ENCODE measurements at regions not wholly inside any gene's neighbourhood (a gene's known extent, or its start where the extent isn't known, plus 50 kb on each side); places are given as distances from the start of the nearest gene placed in this dataset.

DNA sequence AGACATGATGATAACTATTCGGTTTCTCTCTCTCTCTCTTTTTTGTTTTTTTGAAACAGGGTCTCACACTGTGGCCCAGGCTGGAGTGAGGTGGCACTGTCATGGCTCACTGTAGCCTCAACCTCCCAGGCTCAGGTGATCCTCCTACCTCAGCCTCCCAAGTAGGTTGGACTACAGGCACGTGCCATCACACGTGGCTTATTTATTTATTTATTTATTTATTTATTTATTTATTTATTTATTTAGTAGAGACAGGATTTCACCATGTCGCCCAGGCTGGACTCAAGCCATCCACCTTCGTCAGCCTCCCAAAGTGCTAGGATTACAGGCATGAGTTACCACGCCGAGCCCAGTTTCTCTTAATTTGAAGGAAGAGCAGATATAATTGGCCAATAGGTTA lies 427.9 kb upstream of the JAG1 start:
- DNase-seq, result no peak

DNA sequence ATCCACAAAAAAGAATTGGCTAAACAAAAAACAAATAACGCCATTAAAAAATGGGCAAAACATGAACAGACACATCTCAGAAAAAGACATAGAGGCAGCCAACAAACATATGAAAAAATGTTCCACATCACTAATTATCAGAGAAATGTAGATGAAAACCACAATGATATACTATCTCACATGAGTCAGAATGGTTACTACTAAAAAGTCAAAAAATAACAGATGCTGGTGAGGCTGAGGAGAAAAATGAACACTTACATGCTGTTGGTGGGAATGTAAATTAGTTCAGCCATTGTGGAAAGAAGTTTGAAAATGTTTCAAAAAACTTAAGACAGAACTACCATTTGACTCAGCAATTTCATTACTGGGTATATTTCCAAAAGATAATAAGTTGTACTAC lies 430.1 kb upstream of the JAG1 start:
- DNase-seq, result no peak

DNA sequence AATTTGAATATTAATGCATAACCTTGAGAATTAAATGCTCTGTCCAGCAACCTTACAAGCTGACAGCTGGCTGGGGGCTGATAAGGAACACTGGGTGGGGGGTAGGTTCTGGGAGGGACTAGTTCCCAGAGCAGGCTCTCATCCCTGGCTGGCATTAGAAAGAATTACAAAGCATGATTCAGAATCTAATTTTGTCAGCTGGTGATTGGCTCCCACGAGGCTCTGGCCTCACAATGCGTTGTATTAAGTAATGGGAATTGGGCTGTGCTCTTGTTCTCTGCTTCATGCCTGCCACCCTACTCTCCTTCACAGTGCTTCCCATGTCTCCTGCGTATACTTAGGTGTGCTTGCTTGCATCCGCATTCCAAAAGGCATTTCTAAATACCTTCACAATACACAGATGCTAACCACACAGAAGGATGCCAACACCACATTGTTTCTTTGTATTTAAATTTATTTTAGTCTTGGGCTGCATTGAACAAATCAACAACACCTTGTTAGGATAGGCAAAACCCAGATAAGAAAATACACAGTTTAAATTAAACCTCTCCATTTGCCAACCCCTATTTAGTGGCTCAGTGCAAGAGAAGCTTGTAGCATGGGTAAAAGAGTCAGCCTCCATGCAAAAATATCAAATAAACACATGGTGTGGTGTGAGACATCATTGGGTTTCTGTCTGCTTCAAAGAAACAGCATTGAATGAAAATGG lies 434.5 kb upstream of the JAG1 start:
- DNase-seq, result no peak

DNA sequence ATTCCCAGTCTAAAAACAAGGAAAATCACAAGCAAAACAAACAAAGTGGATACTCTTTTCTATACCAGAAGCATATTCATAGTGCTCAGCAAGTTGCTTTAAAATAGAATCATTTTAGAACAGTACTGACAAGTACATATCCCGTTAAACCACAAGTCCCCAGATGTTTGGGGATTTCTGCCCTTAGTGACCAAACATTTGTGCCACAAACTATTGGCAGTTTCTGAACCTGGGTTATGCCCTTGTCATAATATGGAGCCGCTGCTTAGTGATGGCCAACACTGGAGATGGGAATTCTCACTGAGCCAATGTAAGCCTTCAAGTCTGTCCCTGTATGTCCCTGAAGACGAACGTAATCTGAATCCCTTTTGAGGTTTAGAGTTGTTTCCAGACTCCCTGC lies 436.7 kb upstream of the JAG1 start:
- no peak for DNase-seq

DNA sequence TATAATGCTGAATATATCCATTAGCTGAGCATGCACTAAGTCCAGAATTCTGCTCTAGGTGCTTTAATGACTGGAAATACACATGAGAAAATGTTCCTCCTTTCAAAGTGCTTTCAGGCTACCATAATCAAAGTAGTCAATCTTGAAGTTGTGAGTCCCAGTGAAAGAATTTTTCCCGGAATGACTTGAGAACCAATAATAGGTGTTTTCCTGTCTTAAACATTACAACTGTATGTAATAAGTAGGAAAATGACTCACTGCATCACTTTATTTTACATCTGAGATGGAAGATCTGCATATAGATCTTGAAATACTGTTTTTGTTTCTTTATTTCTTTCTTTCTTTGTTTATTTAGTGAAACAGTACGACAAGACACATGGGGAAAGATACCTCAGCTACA lies 437.4 kb upstream of the JAG1 start:
- DNase-seq, result no peak

DNA sequence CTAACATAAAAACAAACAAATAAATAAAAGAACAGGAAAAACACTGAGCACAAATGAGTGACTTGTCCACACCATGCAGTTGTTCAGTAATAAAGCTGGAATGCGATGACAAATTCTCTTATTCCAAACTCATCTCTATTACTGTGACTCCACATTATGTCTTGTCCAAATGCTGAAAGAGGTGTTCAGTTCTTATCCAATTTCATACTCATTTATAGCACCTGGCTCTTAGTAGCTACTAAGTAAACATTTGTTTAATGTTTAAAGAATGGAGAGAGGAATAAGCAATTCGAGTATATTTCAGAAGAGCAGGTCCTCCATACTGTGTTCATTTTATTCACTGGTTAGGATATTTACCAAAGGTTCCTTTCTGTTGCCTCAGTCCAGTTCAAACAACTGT lies 439.0 kb upstream of the JAG1 start:
- DNase-seq, result no peak

DNA sequence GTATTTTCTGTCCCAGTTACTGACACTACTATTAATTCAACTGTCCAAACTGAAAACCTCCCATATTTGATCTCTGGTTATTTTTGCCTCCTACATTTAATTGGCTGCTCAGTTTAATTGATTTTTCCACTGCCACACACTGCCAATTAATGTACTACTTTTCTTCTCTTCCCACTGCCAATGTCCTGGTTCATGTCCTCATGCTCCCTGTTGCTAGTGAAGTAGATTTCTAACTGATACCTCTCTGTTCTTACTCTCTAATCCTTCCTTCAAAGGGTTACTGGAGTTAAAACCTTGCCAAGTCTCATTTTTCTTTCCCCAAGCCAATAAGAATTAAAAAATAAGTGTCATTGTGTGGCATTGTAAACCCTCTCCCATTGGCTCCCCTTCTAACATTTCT lies 440.6 kb upstream of the JAG1 start:
- DNase-seq, result no peak

DNA sequence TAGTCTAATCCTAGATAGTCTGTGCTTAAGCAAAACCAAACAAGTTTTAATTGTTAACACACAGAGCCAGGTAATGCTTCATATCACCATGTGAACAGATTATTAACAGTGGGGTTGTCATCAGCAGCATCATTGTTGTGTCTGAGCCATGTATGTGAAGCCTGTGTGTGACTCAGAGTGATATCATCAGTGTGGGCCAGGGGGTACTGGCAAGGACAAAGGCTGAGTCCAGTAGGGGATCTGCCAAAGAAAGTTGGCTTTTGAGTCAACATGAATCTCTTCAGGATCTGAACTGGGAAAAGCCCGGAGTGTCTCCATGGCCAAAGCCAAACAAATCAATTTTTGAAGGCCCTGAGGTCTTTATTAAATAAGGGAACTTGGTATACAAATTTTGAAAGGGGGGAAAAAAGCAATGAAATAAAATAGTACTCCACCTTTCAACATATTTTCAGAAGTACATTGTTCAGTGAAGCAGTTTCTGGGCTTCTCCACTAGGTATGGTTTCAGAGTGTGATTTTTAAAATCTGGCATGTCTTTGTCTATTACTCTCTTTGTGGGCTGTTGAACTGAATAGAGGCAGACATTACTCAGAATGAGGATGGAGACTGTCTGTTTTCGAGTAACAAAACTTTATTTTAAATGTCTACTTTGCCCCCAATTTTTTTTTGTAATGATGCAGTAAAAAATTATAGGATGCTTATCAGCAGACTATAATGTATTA lies 444.2 kb upstream of the JAG1 start:
- no peak for DNase-seq

DNA sequence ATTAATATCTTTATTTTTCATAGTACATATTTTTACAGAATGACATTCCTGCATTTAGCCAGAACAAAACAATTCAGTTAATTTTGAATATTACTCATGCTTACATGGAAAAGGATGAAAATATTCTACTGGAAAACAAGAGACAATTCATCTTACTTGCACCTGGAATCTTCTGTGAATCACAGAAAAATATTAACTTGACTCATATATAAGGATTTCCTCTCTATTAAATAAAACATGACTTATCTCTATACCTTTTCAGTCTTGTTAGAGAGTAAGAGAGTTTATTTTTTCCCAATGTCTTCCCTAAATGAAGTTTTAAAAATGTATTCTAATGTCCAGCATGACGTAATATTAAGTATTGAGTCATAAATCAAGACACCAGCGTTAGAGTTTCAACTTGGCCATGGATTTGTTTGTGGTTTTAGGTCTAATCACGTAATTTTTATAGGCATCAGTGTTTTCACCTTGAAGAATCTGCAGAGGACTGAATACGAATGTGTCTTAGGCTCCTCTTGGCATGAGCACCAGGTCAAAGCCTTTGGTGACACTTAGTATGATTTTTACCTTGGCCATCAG lies 445.1 kb upstream of the JAG1 start:
- DNase-seq, result no peak

DNA sequence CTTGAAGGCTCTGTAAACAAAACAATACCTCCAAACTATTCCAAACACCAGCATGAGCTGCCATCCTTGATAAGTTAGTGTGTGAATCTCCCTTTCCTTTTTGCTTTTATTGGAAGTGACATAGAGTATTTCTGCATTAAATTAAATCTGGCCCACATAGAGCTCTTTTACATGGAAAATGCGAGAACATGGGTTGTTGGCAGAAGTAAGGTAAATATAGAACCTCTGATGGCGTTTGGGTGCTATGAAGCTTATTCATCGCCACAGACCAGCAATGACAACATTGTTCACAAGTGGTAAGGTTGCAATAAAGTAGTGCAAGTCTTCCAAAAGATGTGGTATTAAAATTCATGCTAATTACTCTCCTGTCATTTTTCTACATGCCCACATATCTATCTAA lies 445.8 kb upstream of the JAG1 start:
- no peak for DNase-seq

DNA sequence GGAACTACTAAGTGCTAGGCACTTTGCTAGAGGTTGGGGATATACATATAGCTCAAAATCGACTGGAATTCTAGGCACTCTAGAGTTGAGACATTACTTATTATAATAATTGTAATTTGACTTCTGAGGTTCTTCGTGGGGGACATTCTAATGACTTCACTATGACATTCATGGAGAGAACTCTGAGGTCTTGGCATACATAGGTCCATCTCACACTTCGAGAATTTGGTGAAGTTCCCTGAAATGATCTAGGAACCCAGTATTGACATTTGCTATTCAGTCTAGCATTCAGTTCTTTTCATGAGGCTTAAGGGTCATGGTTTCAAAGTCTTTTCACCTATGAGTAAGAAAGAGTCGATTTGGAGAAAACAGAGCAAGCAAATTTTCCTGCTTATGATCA lies 446.6 kb upstream of the JAG1 start:
- no peak for DNase-seq

DNA sequence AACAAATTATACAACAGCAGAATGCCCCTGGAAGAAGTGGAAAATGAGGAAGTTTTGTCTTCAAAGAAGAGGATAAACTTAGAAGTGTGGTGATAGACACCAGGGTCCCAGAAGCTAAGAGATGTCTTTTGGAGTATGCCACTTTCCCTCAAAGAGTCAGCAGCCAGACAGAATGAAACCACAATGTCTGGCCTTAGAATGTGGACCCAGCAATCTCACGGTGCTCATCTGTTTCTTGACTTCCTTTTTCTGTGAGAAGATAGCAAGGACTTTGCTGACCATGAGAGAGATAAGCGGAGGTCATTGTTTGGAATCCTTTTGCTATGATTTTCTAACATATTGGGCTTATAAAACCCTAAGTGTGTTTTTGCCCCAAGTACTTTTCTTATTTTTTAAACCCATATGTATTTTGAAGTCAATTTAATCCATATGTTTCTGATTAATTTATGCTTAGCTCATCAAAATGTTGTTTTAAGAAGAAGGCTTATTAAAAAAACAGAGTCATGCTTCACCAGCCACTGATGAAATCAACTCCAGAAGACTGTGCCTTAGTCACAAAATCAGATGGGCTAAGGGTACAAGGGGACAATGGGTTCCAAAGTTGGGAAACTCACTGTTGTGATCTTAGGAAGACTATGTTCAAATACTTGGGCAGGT lies 451.2 kb upstream of the JAG1 start:
- DNase-seq, result no peak

DNA sequence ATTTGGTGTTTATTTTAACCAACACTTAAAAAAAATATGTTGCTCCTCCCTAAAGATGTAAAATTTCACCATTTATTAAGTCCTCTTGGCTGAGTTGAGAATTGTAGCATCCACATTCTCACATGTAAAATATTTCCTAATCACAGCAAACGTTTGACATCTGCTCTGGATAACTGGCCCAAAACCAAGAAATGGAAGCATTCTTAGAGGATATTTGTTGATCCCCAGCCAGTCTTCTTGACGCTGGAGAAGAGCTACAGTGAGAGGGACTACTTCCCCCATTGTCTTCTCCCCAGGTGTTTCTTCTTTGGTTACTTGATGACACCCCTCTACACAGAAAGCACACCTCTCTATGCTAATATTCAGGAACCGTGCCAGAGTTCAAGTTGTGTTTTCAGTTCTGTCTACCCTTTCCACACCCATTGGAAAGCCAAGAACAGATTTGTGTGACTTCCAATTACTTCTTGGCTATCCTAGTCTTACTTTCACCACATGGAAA lies 454.5 kb upstream of the JAG1 start:
- DNase-seq, result no peak

DNA sequence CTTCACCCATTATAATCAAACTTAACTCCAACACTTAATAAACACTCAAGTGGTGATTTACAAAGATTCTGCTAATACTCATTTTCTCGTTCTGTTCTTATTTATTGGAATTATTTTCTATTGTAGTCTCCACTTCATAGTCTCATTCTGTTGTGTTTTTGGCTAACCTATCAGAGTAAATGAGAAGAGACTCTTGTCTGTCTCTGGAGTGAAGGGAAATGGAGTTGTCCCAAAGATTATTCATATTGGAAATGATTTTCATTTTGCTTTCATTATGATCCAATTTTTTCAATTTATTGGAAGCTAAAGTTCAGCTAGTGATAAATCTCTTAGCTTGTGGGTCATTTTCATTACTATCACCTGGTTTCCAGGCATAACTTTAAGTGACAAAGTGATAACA lies 454.9 kb upstream of the JAG1 start:
- no peak for DNase-seq

DNA sequence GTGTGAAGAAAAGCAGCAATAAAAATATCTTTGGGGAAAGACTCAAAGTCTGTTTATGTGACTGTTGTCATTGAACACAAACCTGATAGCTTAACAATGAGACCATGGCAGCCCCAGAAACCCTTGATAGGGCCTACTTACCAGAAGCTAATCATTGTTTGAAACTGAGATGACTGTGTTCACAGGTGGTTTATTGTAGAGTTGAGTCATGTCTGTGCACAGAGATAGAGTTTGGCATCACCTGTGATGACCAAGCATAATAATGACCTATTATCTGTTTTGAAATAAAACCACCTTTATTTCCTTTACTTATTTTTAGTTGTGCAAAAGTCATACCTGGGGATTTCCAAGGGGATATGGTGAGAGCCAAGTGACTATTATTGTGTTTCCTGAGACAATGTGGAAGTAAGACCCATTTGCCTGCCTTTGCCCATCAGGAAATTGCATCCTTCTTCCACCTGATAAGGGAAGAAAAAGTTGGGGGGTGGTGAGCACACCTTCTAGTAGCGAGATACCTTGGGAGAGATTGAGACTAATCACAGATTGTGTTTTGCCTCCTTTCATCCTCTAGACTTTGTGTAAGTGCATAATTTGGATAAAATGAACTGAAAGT lies 456.9 kb upstream of the JAG1 start:
- DNase-seq, result no peak

DNA sequence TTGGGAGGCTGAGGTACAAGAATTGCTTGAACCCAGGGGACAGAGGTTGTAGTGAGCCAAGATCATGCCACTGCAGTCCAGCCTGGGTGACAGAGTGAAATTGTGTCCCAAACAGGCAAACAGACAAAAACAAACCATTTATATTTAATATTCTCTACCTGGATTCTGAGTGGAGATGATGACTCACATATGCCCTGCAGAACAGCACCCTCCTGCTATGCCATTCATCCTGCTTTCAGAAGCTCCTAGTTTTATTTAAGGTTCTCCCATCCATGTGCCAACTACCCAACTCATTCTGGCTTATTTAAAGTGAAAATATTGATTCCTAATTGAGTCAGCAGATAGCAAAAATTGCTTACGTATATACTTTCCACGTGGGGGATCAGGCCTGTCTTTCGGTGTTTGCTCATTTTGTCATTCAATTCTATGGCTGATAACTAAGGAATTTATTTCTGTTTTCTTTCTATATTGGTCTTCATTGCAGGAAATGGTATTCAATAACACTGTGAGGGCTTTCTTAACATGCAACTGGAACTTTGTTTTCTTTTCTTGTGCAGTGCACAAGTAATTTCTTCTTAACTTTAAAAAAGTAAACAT lies 459.1 kb upstream of the JAG1 start:
- no peak for DNase-seq

DNA sequence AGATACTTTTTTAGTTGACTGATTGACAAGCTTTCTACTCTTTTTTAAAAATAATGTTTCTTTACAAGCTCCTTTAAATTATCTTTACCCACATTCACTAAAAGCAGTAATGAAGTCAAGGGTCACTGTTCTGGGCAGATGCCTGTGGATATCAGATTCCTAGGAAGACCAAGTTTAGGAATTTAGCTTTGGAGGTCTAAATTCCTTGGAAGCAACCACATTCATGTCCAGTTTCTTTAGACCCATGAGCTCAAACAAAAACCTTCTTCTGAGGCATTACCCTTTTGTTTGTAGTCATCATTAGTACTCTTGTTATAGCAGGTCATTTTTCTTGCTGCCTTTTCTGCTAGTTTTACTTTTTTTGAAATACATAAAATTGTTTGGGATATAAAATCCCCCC lies 462.9 kb upstream of the JAG1 start:
- DNase-seq, result no peak

DNA sequence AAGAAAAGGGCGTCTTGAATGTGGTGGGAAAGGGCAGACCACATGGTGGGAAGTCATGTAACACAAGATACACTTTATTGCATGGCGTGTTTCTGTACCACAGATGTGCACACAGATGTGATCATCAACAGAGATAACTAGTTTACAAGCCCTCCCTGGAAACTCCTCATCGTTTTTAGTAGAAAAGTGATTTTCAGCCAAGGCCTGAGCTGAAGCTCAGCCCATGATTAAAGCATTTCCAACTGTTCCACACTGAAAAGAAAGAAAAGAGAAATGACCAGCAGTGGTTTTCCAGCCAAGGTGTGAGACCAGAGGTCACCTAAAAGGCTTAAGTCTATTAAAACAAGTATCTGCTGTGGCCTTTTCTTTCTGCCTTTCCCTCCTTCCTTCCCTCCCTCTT lies 463.9 kb upstream of the JAG1 start:
- DNase-seq, result no peak

DNA sequence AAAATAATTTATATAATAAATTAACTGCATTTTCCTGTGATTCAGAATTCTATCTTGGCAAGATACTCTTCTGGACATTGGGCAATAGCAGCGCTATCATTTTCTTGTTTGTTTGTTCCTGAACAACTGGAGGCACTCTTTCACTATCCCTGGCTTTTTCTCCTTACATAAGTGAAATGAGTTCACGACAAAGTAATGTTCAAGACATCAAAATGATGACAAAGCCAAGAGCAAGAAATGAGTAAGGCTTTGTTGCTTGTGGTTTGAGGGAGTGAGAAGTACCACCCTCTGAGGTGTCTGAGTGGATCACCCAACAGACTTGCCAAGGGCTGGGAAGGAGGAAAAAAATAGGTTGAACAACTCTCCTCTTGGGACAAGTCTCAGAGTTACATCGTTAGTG lies 466.6 kb upstream of the JAG1 start:
- DNase-seq, result no peak

DNA sequence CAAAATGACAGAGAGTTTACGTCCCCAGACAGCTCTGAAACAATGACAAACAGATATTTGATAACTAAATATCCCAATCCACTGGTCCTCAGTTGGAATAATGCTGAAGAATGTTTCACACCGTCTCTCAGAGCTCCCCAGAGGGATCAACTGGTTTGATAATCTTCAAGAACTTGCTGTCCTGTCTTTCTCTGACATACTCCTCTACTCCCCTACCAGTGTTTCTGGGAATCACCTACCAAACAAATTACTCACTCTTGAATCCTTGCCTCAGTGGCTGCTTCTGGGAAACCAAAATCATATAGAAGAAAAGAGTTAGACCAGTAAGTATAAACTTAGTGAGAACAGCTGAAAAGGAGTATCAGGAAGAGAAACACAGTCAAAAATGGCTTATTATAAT lies 469.7 kb upstream of the JAG1 start:
- no peak for DNase-seq

DNA sequence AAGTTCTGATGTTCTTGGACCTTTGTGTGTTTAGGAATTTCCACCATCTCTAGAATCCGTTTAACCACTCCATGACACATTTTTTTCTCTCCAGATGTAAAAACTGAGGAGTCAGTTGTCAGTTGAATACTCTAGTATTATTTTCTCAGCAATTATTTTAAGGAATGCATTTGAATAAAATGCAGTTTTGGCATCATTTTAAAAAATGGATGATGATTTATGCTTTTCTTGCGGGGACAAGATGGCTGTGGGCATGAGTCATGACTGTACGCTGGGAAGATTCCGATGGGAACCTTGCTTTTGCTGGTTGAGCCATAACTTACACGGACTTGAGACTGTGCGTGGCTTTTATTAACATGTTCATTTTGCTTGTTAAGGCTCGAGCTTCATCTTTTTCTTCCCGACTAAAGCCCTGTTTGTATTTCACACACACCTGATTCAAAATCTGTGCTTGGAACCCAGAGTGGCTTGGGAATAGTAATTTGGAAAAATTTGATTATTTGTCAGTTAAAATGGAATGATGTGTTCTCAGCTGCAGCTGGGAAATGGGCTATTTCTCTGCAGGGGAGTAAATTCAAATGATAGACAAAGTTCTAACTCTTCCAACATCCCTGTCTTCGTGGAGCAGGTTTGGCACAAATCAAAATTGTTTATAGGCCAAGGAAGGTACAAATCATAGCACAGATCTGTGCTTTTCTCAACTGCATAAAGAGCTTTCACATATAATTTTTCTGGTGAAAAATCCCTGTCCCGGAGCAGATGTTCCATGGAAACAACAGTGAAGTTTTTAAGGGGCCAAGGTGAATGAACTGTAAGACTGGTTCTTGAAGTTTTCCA lies 470.5 kb upstream of the JAG1 start:
- no peak for DNase-seq

DNA sequence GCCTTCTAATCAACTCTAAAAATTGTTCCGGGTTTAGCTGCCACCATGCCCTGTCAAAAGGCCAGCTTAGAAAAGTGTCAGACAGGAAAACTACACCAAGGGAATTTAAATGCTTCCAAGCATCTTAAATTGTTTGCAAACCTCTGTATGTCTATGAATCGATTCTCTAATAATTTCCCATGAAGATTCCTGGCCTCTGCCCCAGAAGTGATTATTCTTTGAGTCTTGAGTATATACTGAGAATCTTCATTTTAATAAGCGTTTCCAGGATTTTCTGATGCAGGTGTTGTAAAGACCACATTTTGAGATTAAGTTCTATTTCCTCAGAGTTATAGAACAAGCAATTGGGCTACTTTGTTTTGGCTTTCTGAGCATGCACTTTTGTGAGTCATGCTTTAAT lies 471.8 kb upstream of the JAG1 start:
- no peak for DNase-seq
